ENCODE measurements at regions not wholly inside any gene's neighbourhood (a gene's known extent, or its start where the extent isn't known, plus 50 kb on each side); places are given as distances from the start of the nearest gene placed in this dataset.
"Not testable (repeated sequence)": the region's sequence is repeated elsewhere in the genome, so short reads cannot be mapped to it uniquely, and the experiment has no call there.

DNA sequence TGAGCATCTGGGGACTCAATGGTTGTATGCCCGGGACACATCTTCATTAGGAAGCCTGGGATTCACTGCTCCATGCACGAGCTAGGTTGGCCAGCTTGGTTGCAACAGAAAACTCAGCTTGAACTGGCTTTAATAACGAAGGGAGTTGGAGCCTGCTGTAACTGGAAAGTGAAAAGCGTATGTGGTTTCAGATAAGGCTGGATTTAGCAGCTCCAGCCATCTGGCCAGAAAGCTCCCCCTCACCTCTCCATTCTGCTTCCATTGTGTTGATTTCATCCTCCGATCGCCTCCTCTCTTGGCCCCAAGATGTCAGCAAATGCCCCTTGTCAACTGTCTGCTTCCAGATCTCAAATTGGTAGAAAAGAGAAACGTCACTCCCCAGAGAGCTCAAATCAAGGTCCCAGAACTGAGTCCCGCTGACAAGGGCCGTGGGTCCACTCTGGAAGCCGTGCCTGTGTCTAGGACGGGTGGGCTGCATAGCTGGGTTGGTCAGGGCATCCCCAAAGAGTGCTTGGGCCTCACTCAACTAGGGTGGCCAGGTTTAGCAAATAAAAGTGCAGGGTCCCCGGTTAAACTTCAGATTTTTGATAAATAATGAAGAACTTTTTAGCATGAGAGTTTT lies 117.0 kb upstream of the PMEPA1 start:
- no peak for DNase-seq (ENCODE audit: low read depth)

GRCh38 chr20:57824909-57825308 lies 115.1 kb upstream of the PMEPA1 start:
- DNase-seq (ENCODE audit: low read depth) = no peak

DNA sequence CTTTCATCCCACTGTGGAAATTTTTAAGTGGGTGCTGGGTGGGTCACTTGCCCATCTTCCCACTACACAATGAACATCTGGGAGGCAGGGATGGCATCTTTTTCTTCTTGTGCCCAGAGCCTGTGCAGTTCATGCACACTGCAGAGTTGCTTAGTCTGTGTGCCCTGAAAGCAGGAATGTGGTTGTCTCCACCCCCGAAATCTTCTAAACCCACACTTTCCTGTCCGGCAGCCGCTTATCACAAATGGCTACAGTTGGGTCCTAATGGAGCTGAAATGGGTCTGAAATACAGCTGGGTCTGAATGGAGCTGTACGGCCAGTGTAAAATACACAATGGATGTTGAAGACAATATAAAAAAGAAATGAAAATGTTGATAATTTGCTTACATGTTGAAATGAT lies 112.1 kb upstream of the PMEPA1 start:
- DNase-seq (ENCODE audit: low read depth) = no peak

DNA sequence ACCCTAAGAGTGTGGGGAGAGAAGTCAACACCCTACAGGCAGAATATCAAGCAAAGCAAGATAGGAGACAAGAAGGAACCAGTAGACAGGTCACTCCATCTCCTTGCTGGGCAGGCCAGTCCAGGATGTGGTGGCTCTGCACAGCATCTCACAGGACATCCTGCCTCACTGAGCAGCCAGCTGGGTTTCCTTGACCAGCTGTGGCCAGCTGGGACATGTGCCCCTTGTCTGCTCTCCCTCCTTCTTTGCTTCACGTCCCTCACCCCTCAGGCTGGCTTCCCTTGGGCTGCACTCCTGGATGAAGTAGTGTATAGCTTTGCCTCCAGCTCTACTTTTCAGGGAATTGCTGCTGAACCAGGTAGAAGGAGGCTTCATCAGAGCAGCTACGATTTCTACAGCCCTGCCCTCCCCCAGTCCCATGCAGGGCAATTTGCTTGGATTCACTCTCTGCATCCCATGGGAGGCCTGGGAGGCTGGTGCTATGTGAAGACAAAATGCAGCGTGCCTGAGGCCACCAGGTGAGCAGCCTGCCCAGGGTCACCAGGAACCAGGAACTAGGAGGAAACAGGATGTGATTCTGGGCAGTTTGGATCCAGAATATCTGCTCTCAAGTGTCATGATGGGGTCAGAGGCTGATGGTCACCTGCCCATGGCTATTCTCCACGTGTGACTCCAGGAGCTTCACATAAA lies 110.0 kb upstream of the PMEPA1 start:
- DNase-seq (ENCODE audit: low read depth) = no peak

DNA sequence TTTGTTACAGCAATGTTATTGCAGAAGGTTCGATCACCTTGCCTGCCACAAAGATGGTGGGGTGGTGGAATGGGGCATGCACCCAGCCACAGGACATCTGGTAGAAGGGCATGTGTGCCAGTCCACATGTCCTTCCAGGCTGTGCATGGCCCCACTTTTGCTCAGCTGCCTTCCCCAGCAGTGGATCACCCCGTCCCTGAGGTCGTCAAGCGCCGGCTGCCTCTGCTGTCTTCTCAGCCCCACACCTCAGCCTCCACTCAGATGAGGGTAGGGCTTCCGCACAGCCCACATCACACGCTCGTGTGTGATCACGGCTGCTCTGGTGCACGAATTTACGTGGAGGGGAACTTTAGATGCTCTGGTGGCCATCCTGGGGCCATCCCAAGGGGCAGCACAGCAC lies 109.5 kb upstream of the PMEPA1 start:
- no peak for DNase-seq (ENCODE audit: low read depth)

GRCh38 chr20:57818418-57819181 lies 108.8 kb upstream of the PMEPA1 start:
- no peak for DNase-seq (ENCODE audit: low read depth)

DNA sequence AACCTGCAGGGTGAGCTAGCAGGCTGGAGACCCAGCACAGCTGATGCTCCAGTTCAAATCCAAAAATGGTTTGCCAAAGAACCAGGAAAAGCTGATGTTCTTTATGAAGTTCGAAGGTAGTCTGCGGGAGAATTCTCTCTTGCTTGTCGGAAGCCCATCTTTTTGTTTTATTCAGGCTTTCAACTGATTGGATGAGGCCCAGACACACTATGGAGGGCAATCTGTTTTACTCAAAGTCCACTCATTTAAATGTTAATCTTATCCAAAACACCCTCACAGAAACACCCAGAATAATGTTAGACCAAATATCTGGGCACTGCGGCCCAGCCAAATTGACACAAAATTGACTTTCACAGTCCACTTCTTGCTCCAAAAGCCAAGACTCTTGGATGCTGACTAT lies 105.6 kb upstream of the PMEPA1 start:
- no peak for DNase-seq (ENCODE audit: low read depth)

DNA sequence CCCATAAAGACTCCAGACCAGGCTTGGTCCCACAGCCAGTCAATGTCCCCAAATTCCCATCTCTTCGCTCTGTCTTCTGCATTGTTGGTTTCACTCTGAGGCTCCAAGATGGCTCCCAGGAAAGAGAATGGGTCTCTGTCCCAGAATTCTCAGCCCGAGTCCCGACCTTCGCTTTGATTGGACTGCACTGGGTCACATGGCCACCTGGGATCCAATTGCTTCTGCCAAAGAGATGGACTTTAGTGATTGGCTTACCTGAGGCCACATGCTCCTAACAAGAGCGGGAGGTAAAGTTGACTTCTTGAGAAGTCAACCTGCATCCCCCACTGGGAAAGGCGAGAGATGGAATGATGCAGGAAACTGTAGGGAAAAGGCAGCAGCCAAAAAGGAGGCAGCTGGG lies 104.7 kb upstream of the PMEPA1 start:
- no peak for DNase-seq (ENCODE audit: low read depth)

- DNase-seq (ENCODE audit: low read depth) = no peak
These were observed 103.9 kb upstream of the PMEPA1 start for GRCh38 chr20:57813509-57814269.

GRCh38 chr20:57812632-57813031 lies 102.8 kb upstream of the PMEPA1 start:
- not testable (repeated sequence) for DNase-seq (ENCODE audit: low read depth)

DNA sequence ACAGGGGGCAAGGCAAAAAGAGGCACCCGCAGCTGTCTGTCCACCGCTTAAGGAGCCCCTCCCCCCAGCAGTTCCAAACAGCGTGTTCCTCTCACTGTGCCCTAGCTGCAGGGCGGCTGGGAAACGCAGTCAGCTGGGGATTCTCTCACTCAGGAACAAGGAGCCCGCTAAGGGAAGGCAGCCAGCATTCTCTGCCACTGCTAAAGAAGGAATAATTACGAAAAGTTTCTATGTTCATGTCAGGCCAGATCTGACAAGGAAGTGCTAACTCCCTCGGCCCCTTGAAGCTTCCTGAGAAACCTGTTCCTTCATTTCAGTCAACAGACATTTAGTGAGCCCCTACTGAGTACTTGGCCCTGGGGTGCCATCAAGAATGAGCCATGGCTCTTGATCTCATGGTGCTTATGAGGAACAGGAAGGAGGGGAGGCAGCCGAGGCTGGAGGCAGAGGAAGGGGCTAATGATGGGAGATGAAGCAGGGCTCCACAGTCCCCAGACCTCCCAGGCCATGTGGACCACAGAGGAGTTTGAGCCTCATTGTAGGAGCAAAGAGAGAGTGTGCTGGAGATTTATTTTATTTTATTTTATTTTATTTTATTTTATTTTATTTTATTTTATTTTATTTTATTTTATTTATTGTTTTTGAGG lies 101.7 kb upstream of the PMEPA1 start:
- DNase-seq (ENCODE audit: low read depth) = no peak

DNA sequence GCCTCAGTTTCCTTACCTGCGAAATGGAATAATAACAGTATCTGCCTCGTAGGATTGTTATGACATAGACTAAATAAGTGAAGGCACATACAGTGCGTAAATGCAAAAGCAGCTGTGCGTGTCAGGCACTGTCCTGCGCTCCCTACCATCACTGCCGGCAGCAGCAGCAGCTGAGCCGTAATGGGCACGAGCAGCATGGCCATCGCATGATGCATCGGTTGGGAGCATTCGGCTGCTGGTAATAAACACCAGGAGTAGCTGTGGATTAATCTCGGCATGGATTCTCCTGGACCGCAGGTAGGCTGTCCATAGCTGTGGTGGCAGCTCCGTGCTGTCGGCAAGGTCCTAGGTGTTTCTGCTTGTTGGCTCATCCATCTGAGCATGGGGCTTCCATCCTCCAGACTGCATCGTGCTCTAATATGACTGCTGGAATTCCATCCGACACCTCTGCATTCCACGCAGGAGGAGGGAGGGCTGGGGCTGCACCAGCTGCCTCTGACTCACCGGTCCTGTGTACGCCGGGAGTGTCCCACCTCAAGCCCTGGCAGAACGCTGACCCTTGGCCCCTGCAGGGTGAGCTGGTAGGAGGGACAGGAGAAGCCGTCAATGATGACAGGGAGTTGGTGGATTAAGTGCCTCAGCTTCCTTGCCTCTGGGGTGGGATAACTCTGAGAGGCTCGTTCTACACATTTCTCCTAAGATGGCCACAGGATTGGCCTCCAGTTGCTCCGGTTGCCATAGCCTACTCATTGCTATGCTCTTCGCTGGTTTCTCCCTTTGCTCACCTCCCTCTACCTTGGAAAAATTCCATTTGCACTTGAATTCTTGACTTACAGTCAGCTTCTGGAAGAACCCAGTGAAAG lies 100.9 kb upstream of the PMEPA1 start:
- DNase-seq (ENCODE audit: low read depth) = no peak

DNA sequence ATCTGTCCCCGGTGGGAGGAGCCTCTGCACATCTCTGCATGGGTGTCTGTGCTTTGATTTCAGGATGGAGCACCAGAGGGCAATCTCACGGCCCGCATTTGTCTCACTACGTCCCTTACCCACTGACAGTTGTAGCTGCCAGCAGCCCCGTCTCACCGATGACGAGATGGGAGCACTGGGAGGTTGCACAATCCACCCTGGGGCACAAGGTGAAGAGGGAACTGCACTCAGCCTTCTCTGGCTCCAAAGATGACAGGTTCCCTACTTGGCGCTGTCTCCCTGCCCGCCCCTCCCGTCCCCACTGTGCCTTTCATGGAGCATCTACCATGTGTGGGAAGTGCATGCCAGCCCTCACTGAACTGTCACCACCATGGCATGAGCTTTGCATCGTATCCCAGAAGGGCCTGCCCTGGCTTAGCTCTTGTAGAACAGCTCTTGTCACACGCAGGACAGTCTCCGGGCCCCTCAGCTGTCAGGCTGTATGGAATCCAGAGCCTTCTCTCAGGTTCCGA lies 99.9 kb upstream of the PMEPA1 start:
- no peak for DNase-seq (ENCODE audit: low read depth)

DNA sequence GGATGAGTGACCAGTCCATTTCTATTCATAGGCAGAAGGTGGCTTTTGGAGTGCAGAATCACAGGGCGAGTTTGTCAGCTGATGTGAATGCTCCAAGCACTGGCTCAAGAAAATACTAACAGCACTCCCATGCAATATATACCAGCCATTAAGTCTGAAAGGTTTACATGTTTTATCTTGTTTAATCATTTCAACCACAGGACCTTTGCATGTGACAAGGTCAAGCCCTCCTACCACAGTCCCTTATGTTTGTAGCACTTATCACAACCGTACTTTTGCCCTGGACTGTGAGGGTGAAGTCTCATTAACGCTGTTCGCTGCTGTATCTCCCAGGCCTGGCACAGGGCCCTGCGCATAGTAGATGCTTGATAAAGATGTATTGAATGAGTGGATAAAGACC lies 99.3 kb upstream of the PMEPA1 start:
- no peak for DNase-seq (ENCODE audit: low read depth)

GRCh38 chr20:57808264-57809070 lies 98.7 kb upstream of the PMEPA1 start:
- DNase-seq (ENCODE audit: low read depth) = no peak

GRCh38 chr20:57807401-57808263 lies 97.8 kb upstream of the PMEPA1 start:
- DNase-seq (ENCODE audit: low read depth) = no peak

DNA sequence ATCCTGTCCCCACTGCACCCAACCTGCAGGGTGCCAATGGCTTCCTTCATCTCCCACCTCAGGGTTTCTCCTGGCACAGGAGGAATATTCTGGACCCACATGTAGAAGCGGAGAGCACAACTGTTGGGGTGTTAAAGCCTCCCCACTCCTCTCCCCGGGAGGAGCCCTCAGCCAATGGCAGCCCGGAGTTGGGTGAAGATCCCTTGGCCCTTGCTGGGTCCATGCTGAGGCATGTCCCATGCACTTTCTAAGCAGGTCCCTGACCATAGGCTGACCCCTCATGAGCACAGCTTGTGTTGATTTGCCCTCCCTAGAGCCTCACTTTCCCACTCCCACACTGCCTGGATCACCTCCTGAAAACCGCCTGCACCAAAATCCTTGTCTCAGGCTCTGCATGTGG lies 97.2 kb upstream of the PMEPA1 start:
- DNase-seq (ENCODE audit: low read depth) = no peak

DNA sequence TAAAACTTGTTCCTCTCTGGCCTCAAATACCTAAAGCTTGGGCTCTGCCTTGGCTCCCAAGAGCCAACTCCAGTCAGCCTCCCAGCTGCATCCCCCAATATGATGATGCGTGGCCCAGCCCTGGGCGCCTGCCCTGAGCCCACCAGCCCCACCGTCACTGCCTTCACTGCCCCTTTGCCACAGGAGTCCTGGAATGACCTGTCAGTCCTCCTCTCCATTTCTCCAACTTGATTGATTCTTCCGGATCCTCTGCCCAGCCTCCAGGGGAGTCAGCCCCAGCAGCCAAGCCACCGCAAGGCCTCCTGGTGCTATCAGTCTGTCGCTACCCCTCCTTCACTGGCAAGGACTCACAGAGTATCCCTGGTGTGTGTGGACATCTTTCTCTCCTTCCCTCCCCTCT lies 96.7 kb upstream of the PMEPA1 start:
- DNase-seq (ENCODE audit: low read depth) = no peak

GRCh38 chr20:57805747-57806146 lies 95.9 kb upstream of the PMEPA1 start:
- DNase-seq (ENCODE audit: low read depth) = no peak
